A673 (cell line): ENCODE measurements at regions not wholly inside any gene's neighbourhood (a gene's known extent, or its start where the extent isn't known, plus 50 kb on each side); places are given as distances from the start of the nearest gene placed in this dataset.

Source experiments
- BruUV-seq: library from RNA; stranded (reverse); fragments of 400-500 nt; replicated peaks from 2 replicates; lab custom pipeline; 2021; lab: Mats Ljungman, UMichigan
- CTCF ChIA-PET: fragments of 300-600 bp; sonication (Branson Sonifier 250); formaldehyde crosslinking; loops from one replicate; lab custom pipeline; 2022; ENCODE audit warnings: antibody characterized with exemption; lab: Charles Lee
- POLR2A ChIA-PET: fragments of 300-600 bp; sonication (Branson Sonifier 250); formaldehyde crosslinking; loops from one replicate; lab custom pipeline; 2022; ENCODE audit warnings: antibody characterized with exemption; ENCODE audit not compliant: low non-redundant PET; lab: Charles Lee
- DNase-seq: peaks from one replicate; pipeline ENCODE4 v3.0.0-alpha.2; 2015; ENCODE audit warnings: low spot score
- H3K27ac ChIP-seq: fragments of 200-600 bp; sonication (generic); 2 replicates; pipeline ENCODE4 v1.5.1; 2016; ENCODE audit warnings: mixed run types, low read depth, mild to moderate bottlenecking, mixed read lengths, antibody characterized with exemption, low read length; ENCODE audit not compliant: poor library complexity, severe bottlenecking
- H3K27me3 ChIP-seq: fragments of 200-600 bp; sonication (generic); replicated peaks from 2 replicates; pipeline ENCODE4 v1.6.1; 2017; ENCODE audit warnings: mixed run types, low read depth, mild to moderate bottlenecking, mixed read lengths, antibody characterized with exemption, low read length; ENCODE audit not compliant: insufficient read depth, poor library complexity
- H3K36me3 ChIP-seq: fragments of 200-600 bp; sonication (generic); 2 replicates; pipeline ENCODE4 v1.6.1; 2016; ENCODE audit warnings: mixed run types, mild to moderate bottlenecking, mixed read lengths, antibody characterized with exemption, low read length; ENCODE audit not compliant: insufficient read depth, poor library complexity, severe bottlenecking
- H3K4me1 ChIP-seq: fragments of 200-600 bp; sonication (generic); 2 replicates; pipeline ENCODE4 v1.6.1; 2017; ENCODE audit warnings: mixed run types, mild to moderate bottlenecking, mixed read lengths, antibody characterized with exemption, low read length; ENCODE audit not compliant: insufficient read depth, poor library complexity, severe bottlenecking
- H3K4me3 ChIP-seq: fragments of 200-600 bp; sonication (generic); 2 replicates; pipeline ENCODE4 v1.5.1; 2016; ENCODE audit warnings: low read depth, mixed run types, mild to moderate bottlenecking, mixed read lengths, low read length; ENCODE audit not compliant: poor library complexity, severe bottlenecking
- H3K9me3 ChIP-seq: fragments of 200-600 bp; sonication (generic); 2 replicates; pipeline ENCODE4 v1.6.1; 2016; ENCODE audit warnings: mixed run types, low read depth, mild to moderate bottlenecking, mixed read lengths, antibody characterized with exemption, low read length; ENCODE audit not compliant: poor library complexity, severe bottlenecking
- CTCF ChIP-seq: fragments of 300-800, 200-600 bp; sonication (generic); conservative IDR thresholded peaks from 2 replicates; pipeline ENCODE4 v1.5.1; 2017; ENCODE audit warnings: low read depth, mild to moderate bottlenecking, antibody characterized with exemption, low read length, moderate library complexity, mixed read lengths
- EZH2 ChIP-seq: fragments of 200-600 bp; sonication (generic); IDR thresholded peaks from 2 replicates; pipeline ENCODE4 v1.6.1; 2017; ENCODE audit warnings: borderline replicate concordance, low read depth, mild to moderate bottlenecking, mixed read lengths, antibody characterized with exemption, low read length; ENCODE audit not compliant: poor library complexity, severe bottlenecking
- intact Hi-C: fragments of 100-400 bp; cut with micrococcal nuclease; formaldehyde crosslinking; loops from one replicate; pipeline ENCODE4 v1.10.0; 2022; ENCODE audit not compliant: unreplicated experiment

GRCh38 chr14:97410667-97411620 lies 613.8 kb downstream of the VRK1 start:
- peak; percentile 84 for DNase-seq
- Histone ChIP-seq H3K4me1 (peaks cover 78% of the 10 kb centered on the region), H3K4me3 (peak overlapping the region; percentile 44), H3K9me3 (no peaks in the 10 kb centered on the region), H3K27me3 (no peaks in the 10 kb centered on the region), H3K36me3 (no peaks in the 10 kb centered on the region), H3K27ac (peak overlapping the region; percentile 85)
- intact Hi-C loops, result loop anchor here (2.0 to 5.0 kb wide), 5 partner anchors 48 to 1861 kb away; partner anchors contain the start of gene BCL11B
- TF ChIP-seq CTCF, result peak; percentile 63
- TF ChIP-seq EZH2, result no peak
- CTCF ChIA-PET, result interaction anchor here (1.6 kb wide), 1 partner anchor 1864 kb away, joined by 5 read pairs; no protein-coding TSS in a partner anchor
- BruUV-seq, result TSS peak; percentile 45
- POLR2A ChIA-PET, result no interaction called here

- H3K36me3 ChIP-seq, result no peaks in the 10 kb centered on the region
- peak overlapping the region; percentile 44 for H3K4me3 ChIP-seq
- peak; percentile 95 for DNase-seq
- intact Hi-C loops, result loop anchor here (2.0 to 5.0 kb wide), 6 partner anchors 47 to 1860 kb away; partner anchors contain the start of gene BCL11B
- no peaks in the 10 kb centered on the region for H3K9me3 ChIP-seq
- CTCF ChIA-PET, result interaction anchor here (1.6 kb wide), 1 partner anchor 1863 kb away, joined by 5 read pairs; no protein-coding TSS in a partner anchor
- no peaks in the 10 kb centered on the region for H3K27me3 ChIP-seq
- peak overlapping the region; percentile 85 for H3K27ac ChIP-seq
- no TSS peak for BruUV-seq
- no peak for TF ChIP-seq EZH2
- TF ChIP-seq CTCF, result no peak
- H3K4me1 ChIP-seq, result peaks cover 89% of the 10 kb centered on the region
- POLR2A ChIA-PET, result interaction anchor here (1.0 kb wide), 1 partner anchor 195 kb away, joined by 3 read pairs; no protein-coding TSS in a partner anchor
These were observed 614.9 kb downstream of the VRK1 start for GRCh38 chr14:97411938-97412612.

- ChIA-PET CTCF (interaction anchor here (1.6 kb wide), 1 partner anchor 1862 kb away, joined by 5 read pairs; no protein-coding TSS in a partner anchor), POLR2A (no interaction called here)
- H3K4me1 ChIP-seq, result peaks cover 82% of the 10 kb centered on the region
- H3K36me3 ChIP-seq, result no peaks in the 10 kb centered on the region
- H3K27ac ChIP-seq, result peak overlapping the region; percentile 85
- TF ChIP-seq EZH2 (no peak), CTCF (no peak)
- no peaks in the 10 kb centered on the region for H3K9me3 ChIP-seq
- intact Hi-C loops, result loop anchor here (2.0 to 5.0 kb wide), 5 partner anchors 176 to 1859 kb away; partner anchors contain the start of gene BCL11B
- H3K27me3 ChIP-seq, result no peaks in the 10 kb centered on the region
- BruUV-seq, result no TSS peak
- peak; percentile 87 for DNase-seq
- peak overlapping the region; percentile 44 for H3K4me3 ChIP-seq
These were observed 615.9 kb downstream of the VRK1 start for GRCh38 chr14:97413022-97413539.
